NCI-H748 treated with DMSO at 0.1 percent for 48 hours (cell line): ENCODE measurements at regions not wholly inside any gene's neighbourhood (a gene's known extent, or its start where the extent isn't known, plus 50 kb on each side); places are given as distances from the start of the nearest gene placed in this dataset.

Experiments
- DNase-seq: peaks from one replicate; lab custom pipeline; 2025; lab: John Stamatoyannopoulos, UW

GRCh38 chr5:155295111-155295510 lies 281.6 kb downstream of the KIF4B start:
- DNase-seq, result no peak

- DNase-seq, result no peak
Measured at GRCh38 chr5:155299386-155300005, 285.9 kb downstream of the KIF4B start.

- no peak for DNase-seq
Measured at GRCh38 chr5:155303120-155303519, 289.6 kb downstream of the KIF4B start.

- no peak for DNase-seq
Measured at GRCh38 chr5:155307229-155307628, 293.7 kb downstream of the KIF4B start.

- no peak for DNase-seq
Measured at GRCh38 chr5:155308289-155308688, 294.7 kb downstream of the KIF4B start.

GRCh38 chr5:155309021-155309746 lies 295.6 kb downstream of the KIF4B start:
- no peak for DNase-seq

GRCh38 chr5:155311721-155312120 lies 298.2 kb downstream of the KIF4B start:
- no peak for DNase-seq

- no peak for DNase-seq
Measured at GRCh38 chr5:155313518-155313917, 300.0 kb downstream of the KIF4B start.

- no peak for DNase-seq
Measured at GRCh38 chr5:155316070-155316714, 302.6 kb downstream of the KIF4B start.

GRCh38 chr5:155332618-155333017 lies 319.1 kb downstream of the KIF4B start:
- DNase-seq, result no peak

- no peak for DNase-seq
Measured at GRCh38 chr5:155342956-155343355, 329.4 kb downstream of the KIF4B start.

- no peak for DNase-seq
Measured at GRCh38 chr5:155343468-155343867, 329.9 kb downstream of the KIF4B start.

- DNase-seq, result no peak
Measured at GRCh38 chr5:155353231-155353630, 339.7 kb downstream of the KIF4B start.

- no peak for DNase-seq
Measured at GRCh38 chr5:155366096-155366495, 352.5 kb downstream of the KIF4B start.

GRCh38 chr5:155367841-155368240 lies 354.3 kb downstream of the KIF4B start:
- DNase-seq, result no peak

- DNase-seq, result no peak
Measured at GRCh38 chr5:155368490-155368889, 354.9 kb downstream of the KIF4B start.

GRCh38 chr5:155380480-155380879 lies 366.9 kb downstream of the KIF4B start:
- DNase-seq, result no peak

GRCh38 chr5:155381654-155382053 lies 368.1 kb downstream of the KIF4B start:
- no peak for DNase-seq

GRCh38 chr5:155389498-155389897 lies 375.9 kb downstream of the KIF4B start:
- no peak for DNase-seq

GRCh38 chr5:155394727-155395126 lies 381.2 kb downstream of the KIF4B start:
- no peak for DNase-seq

- DNase-seq, result peak; percentile 53
Measured at GRCh38 chr5:155402927-155403640, 389.5 kb downstream of the KIF4B start.

GRCh38 chr5:155406815-155407214 lies 393.3 kb downstream of the KIF4B start:
- no peak for DNase-seq

GRCh38 chr5:155408465-155408864 lies 394.9 kb downstream of the KIF4B start:
- no peak for DNase-seq
